ENCODE measurements at regions not wholly inside any gene's neighbourhood (a gene's known extent, or its start where the extent isn't known, plus 50 kb on each side); places are given as distances from the start of the nearest gene placed in this dataset.
"Not testable (repeated sequence)": the region's sequence is repeated elsewhere in the genome, so short reads cannot be mapped to it uniquely, and the experiment has no call there.

- no peak for ATAC-seq
Measured at GRCh38 chr12:92393504-92393903, 247.9 kb upstream of the BTG1 start.

DNA sequence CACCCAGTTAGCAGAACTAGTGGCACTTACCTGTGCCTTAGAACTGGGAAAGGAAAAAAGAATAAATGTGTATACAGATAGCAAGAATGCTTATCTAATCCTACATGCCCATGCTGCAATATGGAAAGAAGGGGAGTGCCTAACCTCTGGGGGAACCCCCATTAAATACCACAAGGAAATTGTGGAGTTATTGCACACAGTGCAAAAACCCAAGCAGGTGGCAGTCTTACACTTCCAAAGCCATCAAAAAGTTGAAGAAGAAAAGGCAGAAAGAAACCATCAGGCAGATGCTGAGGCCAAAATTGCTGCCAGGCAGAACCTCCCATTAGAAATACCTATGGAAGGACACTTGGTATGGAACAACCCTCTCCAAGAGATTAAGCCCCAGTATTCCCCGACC is 246.1 kb upstream of the BTG1 start:
- ATAC-seq, result not testable (repeated sequence)

DNA sequence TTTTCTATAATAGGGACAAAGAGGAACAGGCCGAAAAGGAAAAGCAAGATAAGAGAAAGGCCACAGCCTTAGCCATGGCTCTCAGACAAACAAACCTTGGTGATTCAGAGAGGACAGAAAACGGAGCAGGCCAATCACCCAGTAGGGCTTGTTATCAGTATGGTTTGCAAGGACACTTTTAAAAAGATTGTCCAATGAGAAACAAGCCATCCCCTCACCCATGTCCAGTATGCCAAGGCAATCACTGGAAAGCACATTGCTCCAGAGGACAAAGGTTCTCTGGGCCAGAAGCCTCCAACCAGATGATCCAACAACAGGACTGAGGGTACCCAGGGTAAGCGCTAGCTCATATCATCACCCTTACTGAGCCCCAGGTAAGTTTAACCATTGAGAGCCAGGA is 243.8 kb upstream of the BTG1 start:
- no peak for ATAC-seq

DNA sequence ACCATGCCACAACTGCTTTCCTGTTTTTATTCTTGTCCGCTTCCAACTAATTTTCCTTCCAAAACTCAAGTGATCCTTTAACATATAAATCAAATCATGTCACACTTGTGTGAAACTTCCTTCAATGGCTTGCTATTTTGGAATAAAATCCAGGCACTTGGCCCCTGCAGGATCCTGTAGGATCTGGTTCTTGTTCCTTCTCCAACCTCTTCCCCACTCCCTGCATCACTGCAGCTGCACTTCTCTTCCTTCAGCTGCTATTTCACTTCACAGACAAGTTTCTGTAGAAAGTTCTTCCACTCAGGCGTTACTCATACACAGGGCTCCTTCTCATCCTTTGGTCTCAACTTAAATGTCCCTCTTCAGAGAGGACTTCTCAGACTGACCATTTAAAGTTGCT is 239.7 kb upstream of the BTG1 start:
- no peak for ATAC-seq

GRCh38 chr12:92384571-92384970 is 238.9 kb upstream of the BTG1 start:
- ATAC-seq, result no peak

DNA sequence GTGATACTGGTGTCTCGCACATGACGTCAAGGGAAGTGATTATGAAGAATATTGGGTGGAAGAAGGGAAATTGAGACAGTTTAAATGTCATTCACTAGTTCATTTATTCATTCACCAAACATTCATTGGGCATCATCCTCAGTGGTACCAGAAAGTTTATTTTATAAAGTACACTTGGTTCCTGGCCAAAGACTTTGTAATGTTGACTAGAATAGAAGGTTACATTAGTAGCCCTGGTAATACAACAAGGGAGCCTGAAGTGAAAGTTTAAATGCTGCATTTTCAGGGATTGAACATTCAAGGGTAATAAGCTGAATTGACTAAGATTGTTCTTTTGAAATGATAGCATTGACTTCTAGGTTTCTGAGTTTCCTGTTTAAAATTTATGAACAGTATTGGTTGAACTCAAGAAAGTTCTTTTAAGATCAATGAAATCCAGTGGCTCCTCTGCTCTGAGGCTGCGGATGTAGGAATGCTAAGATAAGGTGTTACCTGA is 236.8 kb upstream of the BTG1 start:
- ATAC-seq, result no peak

GRCh38 chr12:92381856-92382255 is 236.2 kb upstream of the BTG1 start:
- no peak for ATAC-seq

DNA sequence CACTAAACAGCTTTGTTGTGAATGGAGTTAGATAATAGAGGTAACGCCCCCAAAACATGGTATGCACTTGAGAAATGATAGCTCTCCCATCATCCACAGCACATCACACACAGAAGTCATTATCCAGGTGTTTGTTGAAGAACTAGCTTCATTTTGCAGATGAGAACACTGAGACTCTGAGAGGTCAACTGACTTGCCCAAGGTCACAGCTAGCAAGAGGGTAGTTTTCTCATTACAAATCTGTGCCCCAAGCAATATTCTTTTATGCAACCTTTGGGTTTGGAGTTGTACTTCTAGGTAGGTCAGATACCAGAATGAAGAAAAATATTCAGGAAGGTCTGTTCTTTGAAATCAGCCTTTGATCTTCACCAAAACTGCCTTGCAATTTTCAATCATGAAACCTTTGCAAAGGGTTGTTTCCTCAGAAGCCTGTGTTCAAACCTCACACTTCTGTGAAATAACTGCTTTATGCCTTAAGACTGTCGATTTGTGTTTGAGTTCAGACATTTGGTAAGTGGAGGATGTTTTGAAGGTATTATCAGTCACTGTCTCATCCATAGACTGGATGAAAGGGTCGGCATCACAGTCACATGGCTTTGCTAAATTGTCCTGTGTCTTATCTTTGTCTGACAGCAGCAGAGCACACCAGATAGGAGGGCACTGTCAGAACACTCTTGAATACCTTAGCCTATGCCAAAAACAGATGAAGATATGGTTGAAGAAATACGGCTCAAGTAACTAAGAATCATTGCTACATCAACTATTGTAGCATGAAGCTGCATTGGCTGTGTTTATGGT is 233.2 kb upstream of the BTG1 start:
- ATAC-seq, result no peak

DNA sequence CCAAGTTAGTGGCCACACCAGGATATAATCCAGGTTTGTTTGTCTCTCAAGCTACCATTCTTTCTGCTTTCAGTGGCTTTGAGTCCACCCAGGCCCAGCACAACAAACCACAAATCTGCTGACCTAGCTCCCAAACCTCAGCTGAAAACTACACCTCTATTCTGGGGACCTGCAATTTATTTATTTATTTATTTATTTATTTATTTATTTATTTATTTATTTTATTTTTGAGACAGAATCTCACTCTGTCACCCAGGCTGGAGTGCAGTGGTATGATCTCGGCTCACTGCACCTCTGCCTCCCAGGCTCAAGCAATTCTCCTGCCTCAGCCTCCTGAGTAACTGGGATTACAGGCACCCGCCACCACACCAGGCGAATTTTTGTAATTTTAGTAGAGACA is 229.9 kb upstream of the BTG1 start:
- not testable (repeated sequence) for ATAC-seq

DNA sequence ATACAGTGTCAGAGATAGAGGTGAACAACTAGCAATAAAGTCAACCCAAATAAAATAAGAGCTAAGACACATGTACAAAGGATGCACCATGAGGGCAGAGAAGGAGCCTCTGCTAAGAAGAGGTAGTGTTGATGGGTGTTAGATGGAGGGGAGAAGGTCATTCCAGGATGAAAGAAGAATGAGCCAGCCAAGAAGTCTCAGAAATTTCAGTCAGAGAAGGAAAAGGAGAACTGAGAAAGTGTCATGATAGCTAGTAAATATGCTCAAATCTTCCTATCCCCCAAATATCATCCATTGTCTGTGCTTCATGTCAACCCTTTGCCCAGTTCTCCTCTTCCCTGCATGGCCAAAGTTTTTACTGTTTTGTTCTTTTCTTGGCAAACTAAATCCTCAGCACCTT is 225.2 kb upstream of the BTG1 start:
- no peak for ATAC-seq

GRCh38 chr12:92369636-92370035 is 224.0 kb upstream of the BTG1 start:
- ATAC-seq, result peak; percentile 83

DNA sequence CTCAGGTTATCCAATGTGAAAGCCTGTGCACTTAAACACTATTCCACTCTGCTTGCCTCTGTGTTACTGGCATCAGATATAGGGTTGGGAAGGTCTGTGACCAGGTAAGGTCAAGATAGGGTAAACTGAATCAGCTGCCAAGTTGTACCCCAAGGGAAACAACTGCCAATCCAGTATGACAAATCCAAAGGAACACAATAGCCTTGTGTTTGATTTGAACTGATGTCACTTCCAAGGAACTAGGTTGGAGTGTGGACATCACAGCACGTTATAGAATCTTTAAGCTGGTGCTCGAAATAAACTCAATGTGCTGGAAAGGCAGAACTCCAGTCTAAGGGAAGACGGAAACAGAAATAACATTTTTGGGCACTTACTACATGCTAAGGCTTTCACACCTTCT is 223.4 kb upstream of the BTG1 start:
- ATAC-seq, result peak; percentile 55

DNA sequence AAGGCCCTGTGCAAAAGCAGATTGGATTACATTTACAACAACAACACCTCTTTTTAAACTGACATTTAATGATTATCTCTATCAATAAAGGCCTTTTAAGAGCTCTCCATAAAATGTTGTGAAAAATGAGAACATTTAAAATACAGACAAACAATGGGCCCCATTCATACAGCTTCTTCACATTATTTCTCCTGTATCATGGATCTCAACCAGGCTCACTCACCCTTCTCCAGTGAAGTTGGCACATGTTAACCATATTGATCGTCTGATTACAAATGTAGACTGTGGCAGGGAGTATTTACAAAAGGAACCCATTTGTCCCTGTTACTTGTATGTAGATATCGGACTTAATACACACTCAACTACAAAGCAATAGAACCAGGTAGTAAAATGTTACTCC is 220.2 kb upstream of the BTG1 start:
- ATAC-seq, result no peak

GRCh38 chr12:92365333-92365732 is 219.7 kb upstream of the BTG1 start:
- no peak for ATAC-seq

DNA sequence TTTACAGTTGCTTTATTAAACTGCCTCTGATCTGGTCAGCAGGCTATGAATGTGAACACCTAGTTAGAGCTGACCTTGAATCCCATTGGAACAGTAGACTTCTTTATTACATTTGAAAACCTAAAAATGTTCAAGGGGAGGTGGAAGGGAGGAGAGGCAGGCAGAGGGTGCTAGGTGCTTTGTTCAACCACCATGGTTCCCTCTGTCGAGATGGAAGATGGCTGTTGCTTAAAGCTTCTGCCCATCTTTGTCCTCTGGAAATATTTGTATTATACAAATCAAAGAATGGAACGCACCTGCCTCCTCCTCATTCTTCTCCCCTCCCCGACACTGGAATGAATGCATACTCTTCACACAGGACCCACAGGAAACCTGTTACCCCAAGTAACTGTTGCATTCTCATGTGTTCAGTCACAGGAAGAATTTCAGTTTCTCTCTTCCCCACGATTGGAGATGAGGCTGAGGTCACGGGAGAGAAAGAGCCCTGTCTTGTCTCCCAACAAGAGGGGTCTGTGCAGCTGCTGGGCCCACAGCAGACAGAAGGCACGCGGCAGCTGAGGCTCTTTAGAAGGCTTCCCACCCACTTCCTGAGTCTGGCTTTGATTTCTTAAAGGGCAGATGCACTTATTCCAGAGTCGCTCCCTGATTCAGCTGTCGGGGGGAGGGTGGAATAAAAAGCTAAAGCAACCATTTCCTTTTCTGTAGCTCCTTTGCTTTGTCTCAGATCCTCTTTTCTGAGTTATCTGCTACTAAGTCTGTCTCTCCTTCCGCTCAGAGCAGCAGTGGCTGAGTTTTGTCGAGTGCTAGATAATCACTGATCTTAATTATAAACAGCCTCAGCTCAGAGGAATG is 217.9 kb upstream of the BTG1 start:
- peak; percentile 42 for ATAC-seq

DNA sequence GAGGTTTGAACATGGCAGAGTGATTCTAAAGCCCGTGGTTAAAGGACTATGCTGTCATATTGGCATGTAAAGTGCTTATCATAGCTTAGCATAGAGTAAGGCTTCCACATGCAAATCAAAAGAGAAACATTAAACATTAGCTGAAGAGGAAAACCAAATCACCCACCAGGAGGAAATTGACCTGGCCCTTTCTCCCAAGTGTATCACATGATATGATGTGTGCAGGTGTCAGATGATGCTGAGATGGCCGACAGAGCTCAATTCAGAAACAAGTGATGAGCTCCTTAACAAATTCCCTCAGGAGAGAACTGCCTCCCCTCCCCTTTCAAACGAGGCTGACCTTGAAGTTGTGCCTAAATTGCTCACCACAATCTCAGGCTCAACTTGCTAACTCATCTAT is 217.1 kb upstream of the BTG1 start:
- ATAC-seq, result peak; percentile 45

GRCh38 chr12:92362126-92362525 is 216.5 kb upstream of the BTG1 start:
- no peak for ATAC-seq

DNA sequence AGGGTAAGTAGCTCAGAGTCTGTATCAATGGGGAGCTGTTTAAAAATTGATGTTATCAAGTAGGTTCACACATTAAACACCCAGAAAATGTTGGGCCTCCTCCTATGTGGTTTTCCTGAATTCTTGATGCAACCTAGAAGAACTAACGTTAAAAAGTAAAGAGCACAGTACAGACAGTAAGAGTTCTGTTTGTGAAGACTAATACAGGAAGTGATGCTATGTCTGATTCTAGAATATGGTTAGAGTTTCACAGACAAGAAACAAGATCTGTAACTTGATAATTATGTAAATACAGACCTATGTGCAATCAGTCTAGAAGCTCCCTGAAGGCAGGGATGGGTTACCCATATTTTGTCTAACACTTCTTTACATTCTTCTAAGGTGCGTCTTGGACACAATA is 214.9 kb upstream of the BTG1 start:
- no peak for ATAC-seq

DNA sequence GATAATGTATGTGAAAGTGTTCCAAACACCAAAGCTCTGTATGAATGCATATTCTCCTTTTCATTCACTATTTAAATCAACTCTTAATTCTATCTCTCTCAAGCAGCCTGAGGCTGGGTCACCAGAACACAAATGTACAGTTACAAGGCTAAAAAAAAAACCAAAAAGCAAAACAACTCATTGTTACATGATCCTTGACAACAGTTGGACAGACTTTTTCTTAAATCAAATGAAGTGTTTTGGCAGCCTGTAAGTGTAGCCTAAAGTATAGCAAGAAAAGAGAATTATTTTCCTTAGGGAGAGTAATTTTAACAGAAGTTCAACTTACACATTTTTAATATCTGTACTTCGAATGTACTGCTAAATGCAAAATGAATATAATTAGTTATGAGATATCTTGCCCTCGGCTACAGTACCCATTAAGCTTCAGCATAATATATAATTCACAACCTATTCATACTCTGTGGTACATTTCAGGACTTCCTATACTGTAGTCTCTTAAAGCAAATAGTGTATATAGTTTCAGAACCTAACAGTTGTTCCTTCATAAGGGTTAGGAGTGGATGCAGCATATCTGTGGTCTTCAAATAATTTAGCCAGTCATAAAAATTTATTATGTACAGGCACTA is 214.0 kb upstream of the BTG1 start:
- ATAC-seq, result no peak

DNA sequence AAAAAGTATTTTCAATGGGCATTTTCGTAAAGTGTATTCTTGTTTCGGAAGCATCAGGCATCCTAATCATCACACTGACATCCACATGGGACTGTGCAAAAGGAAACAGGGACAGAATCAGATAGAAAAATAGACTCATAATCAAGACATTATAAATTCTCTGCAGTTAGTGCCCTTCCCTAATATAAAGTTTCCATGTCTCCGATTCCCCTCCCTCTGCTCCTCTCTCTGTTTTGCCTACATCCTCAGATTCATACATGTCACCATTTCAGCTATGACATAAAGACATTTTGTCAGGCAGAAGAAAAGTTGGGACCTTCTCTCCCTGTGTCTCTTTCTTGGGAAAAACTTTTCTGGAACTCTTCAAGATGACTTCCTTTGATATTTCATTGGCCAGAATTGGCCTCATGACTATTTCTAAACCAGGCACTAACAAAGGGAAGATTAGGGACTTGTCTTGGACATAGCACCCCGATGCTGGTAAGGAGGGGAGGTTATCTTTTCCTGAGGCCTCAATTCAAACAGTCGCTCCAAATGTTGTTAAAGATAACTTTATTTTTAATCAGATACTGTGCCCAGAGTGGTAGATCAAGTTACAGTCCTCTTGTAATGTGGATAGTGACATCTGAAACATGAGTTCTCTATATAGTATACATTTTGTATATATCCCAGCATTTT is 212.1 kb upstream of the BTG1 start:
- ATAC-seq, result no peak

- no peak for ATAC-seq
Measured at GRCh38 chr12:92356425-92356824, 210.8 kb upstream of the BTG1 start.

DNA sequence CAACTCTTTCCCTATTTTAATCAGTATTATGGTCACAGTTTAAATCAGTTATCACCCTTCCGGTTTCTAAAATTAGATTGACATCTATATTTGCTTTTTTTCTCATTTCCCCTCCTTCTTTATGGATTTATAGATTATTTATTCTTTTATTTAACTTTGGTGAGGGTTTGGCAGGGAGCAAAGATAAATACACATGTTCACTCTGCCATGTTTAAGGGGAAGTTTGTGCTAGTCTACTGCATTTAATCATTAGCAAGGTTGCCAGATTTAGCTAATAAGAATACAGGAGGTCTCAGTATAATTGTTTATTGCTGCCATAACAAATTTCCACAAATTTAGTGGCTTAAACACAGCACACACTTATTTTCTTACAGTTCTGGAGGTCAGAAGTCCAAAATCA is 204.0 kb upstream of the BTG1 start:
- no peak for ATAC-seq

DNA sequence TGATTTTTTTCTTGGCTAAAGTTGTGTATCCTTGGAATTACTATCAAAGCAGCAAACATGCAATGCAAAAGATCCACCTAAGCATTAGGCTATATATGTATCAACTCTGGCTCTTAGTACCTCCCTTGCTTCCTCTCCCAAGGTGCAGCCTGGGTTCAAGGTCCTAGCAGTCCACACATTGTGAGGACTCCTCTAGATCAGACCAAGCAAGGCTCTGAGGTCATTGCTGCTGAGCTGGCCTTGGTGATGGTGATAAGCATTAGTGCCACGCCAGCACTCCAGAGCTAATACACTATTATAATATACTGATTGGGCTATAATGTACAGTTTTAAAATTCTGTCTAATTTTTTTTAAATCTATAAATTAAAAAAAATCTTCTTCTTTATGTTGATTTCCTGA is 196.9 kb upstream of the BTG1 start:
- no peak for ATAC-seq
